WI38 (cell line): ENCODE measurements at regions not wholly inside any gene's neighbourhood (a gene's known extent, or its start where the extent isn't known, plus 50 kb on each side); places are given as distances from the start of the nearest gene placed in this dataset.

Source experiments
- H3K4me3 ChIP-seq: 2 replicates; pipeline ENCODE4 v1.5.1; 2011; ENCODE audit warnings: low read depth, mild to moderate bottlenecking, control low read depth, low read length
- CTCF ChIP-seq: IDR thresholded peaks from 2 replicates; pipeline ENCODE4 v1.5.1; 2012; ENCODE audit warnings: low read depth, mild to moderate bottlenecking, control low read depth, low read length

- peak; percentile 29; the same call in 1 of the 2 replicates for TF ChIP-seq CTCF
- no peak overlapping the region for H3K4me3 ChIP-seq
Observed at GRCh38 chr4:13907255-13907751, 279.8 kb upstream of the BOD1L1 start.

GRCh38 chr4:13908455-13908854 lies 280.9 kb upstream of the BOD1L1 start:
- TF ChIP-seq CTCF = no peak
- no peak overlapping the region for H3K4me3 ChIP-seq

GRCh38 chr4:13910556-13910955 lies 283.0 kb upstream of the BOD1L1 start:
- no peak overlapping the region for H3K4me3 ChIP-seq
- TF ChIP-seq CTCF = no peak

- no peak overlapping the region for H3K4me3 ChIP-seq
- TF ChIP-seq CTCF = no peak
Observed at GRCh38 chr4:13911256-13911655, 283.7 kb upstream of the BOD1L1 start.

GRCh38 chr4:13912436-13912925 lies 285.0 kb upstream of the BOD1L1 start:
- no peak for TF ChIP-seq CTCF
- H3K4me3 ChIP-seq = no peak overlapping the region

GRCh38 chr4:13912966-13913365 lies 285.4 kb upstream of the BOD1L1 start:
- no peak for TF ChIP-seq CTCF
- H3K4me3 ChIP-seq = no peak overlapping the region

- TF ChIP-seq CTCF = no peak
- no peak overlapping the region for H3K4me3 ChIP-seq
Observed at GRCh38 chr4:13917015-13917414, 289.5 kb upstream of the BOD1L1 start.
